Keratinocyte (primary cell): ENCODE measurements at regions not wholly inside any gene's neighbourhood (a gene's known extent, or its start where the extent isn't known, plus 50 kb on each side); places are given as distances from the start of the nearest gene placed in this dataset.
A peak's percentile ranks its signal among the peaks of the same experiment; 100 is the strongest.

ENCODE experiments used
- DNase-seq: peaks from one replicate; pipeline ENCODE4 v3.0.0-alpha.2; 2011; ENCODE audit warnings: low read depth, missing footprints, low spot score
- FAIRE-seq: peaks from 2 replicates; lab custom pipeline; 2011; peaks lifted over from hg19 to GRCh38; lab: Jason Lieb, UNC
- H2AFZ ChIP-seq: 2 replicates; pipeline ENCODE4 v1.6.0; 2012; ENCODE audit warnings: low read length, control low read depth, inconsistent platforms; ENCODE audit not compliant: control insufficient read depth
- H3K27ac ChIP-seq: 2 replicates; pipeline ENCODE4 v1.5.1; 2011; ENCODE audit warnings: low read length; ENCODE audit not compliant: control insufficient read depth, insufficient read depth
- H3K27me3 ChIP-seq: 3 replicates; pipeline ENCODE4 v1.6.0; 2011; ENCODE audit warnings: low read length; ENCODE audit not compliant: control insufficient read depth, insufficient read depth; ENCODE audit errors: extremely low read depth
- H3K36me3 ChIP-seq, 2 experiments: 2 replicates in 1 of 2; 3 replicates in 1 of 2; pipeline ENCODE4 v1.5.1; 2011; ENCODE audit warnings: low read length in 2 of 2, mild to moderate bottlenecking in 1 of 2; ENCODE audit not compliant: control insufficient read depth in 2 of 2, insufficient read depth in 2 of 2; ENCODE audit errors: extremely low read depth in 1 of 2
- H3K4me1 ChIP-seq: 3 replicates; pipeline ENCODE4 v1.5.1; 2011; ENCODE audit warnings: low read length; ENCODE audit not compliant: control insufficient read depth, insufficient read depth; ENCODE audit errors: extremely low read depth
- H3K4me2 ChIP-seq: 3 replicates; pipeline ENCODE4 v1.6.0; 2011; ENCODE audit warnings: low read depth, low read length; ENCODE audit not compliant: control insufficient read depth, insufficient read depth; ENCODE audit errors: extremely low read depth
- H3K4me3 ChIP-seq, 3 experiments: fragments of 200-600 bp in 1 of 3; sonication (generic) in 1 of 3; 2 replicates in 2 of 3; 3 replicates in 1 of 3; pipeline ENCODE4 v1.5.1; 2011 to 2016; ENCODE audit warnings: low read length in 3 of 3, mild to moderate bottlenecking in 3 of 3, control low read depth in 2 of 3, inconsistent platforms in 1 of 3, low read depth in 1 of 3, mixed read lengths in 1 of 3, mixed run types in 1 of 3, moderate library complexity in 1 of 3; ENCODE audit not compliant: control insufficient read depth in 2 of 3, insufficient read depth in 2 of 3; ENCODE audit errors: extremely low read depth in 1 of 3
- H3K79me2 ChIP-seq: 2 replicates; pipeline ENCODE4 v1.6.0; 2012; ENCODE audit warnings: low read length; ENCODE audit not compliant: control insufficient read depth, insufficient read depth
- H3K9ac ChIP-seq: 3 replicates; pipeline ENCODE4 v1.6.0; 2011; ENCODE audit warnings: low read length; ENCODE audit not compliant: control insufficient read depth, insufficient read depth; ENCODE audit errors: extremely low read depth
- H3K9me1 ChIP-seq: 3 replicates; pipeline ENCODE4 v1.6.0; 2011; ENCODE audit warnings: low read length; ENCODE audit not compliant: control insufficient read depth, insufficient read depth; ENCODE audit errors: extremely low read depth
- H3K9me3 ChIP-seq: 2 replicates; pipeline ENCODE4 v1.5.1; 2012; ENCODE audit warnings: low read depth, low read length; ENCODE audit not compliant: control insufficient read depth
- H4K20me1 ChIP-seq: 3 replicates; pipeline ENCODE4 v1.6.0; 2011; ENCODE audit warnings: low read length; ENCODE audit not compliant: control insufficient read depth, insufficient read depth; ENCODE audit errors: extremely low read depth
- CTCF ChIP-seq, 3 experiments: IDR thresholded peaks in 1 of 3; conservative IDR thresholded peaks in 1 of 3; optimal IDR thresholded peaks in 1 of 3; 2 replicates in 2 of 3; 3 replicates in 1 of 3; pipeline versions ENCODE3 to v1.5.1; 2011; ENCODE audit warnings: low read length in 3 of 3, mild to moderate bottlenecking in 3 of 3, moderate library complexity in 2 of 3, control low read depth in 1 of 3, inconsistent platforms in 1 of 3; ENCODE audit not compliant: insufficient read depth in 2 of 3; ENCODE audit errors: extremely low read depth in 1 of 3
- EZH2 ChIP-seq: IDR thresholded peaks from one replicate; pipeline ENCODE4 v1.6.1; 2012; ENCODE audit warnings: inconsistent platforms, mild to moderate bottlenecking, low read length, moderate library complexity
- dilution Hi-C: fragments of 300-500 bp; cut with MboI; formaldehyde crosslinking; loops from one replicate; pipeline ENCODE4 v1.7.0; 2020; ENCODE audit warnings: low sequenced_read_pairs; ENCODE audit not compliant: extremely low pct_ligation_motif_present

DNA sequence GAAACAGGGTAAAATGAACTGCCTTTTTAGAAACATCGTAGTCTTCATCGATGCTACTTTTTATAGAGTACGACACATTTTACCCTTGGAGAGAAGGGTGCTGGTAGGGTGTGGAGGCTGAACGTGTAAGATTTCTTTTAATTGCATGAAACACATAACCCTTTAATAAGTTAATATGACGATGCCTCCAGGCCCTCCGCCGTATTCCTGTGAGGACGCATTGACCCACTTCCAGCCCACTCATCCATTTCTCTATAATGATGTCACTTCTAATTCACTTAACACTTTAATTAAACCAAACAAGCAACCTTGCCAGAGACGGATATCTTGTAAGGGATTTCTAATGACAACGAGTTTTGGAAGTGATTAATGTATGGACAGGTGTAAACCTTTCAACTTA is 158.7 kb downstream of the IRX2 start:
- Histone ChIP-seq H3K9me1 (no peaks in the 10 kb centered on the region), H3K79me2 (no peaks in the 10 kb centered on the region), H3K9ac (no peak overlapping the region), H3K4me2 (no peak overlapping the region), H3K4me3 (no peak overlapping the region), H3K36me3 (no peaks in the 10 kb centered on the region), H3K4me1 (peaks cover 12% of the 10 kb centered on the region), H3K27me3 (peaks cover 32% of the 10 kb centered on the region), H3K9me3 (no peaks in the 10 kb centered on the region), H4K20me1 (no peaks in the 10 kb centered on the region), H2AFZ (no peak overlapping the region), H3K27ac (no peak overlapping the region)
- FAIRE-seq (no peak), DNase-seq (no peak)
- TF ChIP-seq CTCF (optimal IDR thresholded peaks at IDR 0.05 in 1 of 3, IDR thresholded peaks at IDR 0.05 in 1 of 3, conservative IDR thresholded peaks at IDR 0.05 in 1 of 3; ENCODE audit: extremely low read depth in 1 of 3, insufficient read depth in 2 of 3, low read length in 3 of 3) (no peak), EZH2 (no peak)
- dilution Hi-C loops: no loop called here

- Histone ChIP-seq H3K9me1 (no peaks in the 10 kb centered on the region), H3K27me3 (peaks cover 32% of the 10 kb centered on the region), H3K36me3 (no peaks in the 10 kb centered on the region), H3K4me1 (peaks cover 12% of the 10 kb centered on the region), H3K4me2 (peak overlapping the region; percentile 27), H3K9ac (no peak overlapping the region), H3K9me3 (no peaks in the 10 kb centered on the region), H3K4me3 (peak overlapping the region in 1 of 3 experiments; percentile 38), H3K27ac (no peak overlapping the region), H4K20me1 (no peaks in the 10 kb centered on the region), H2AFZ (no peak overlapping the region), H3K79me2 (no peaks in the 10 kb centered on the region)
- DNase-seq (peak; percentile 2), FAIRE-seq (peak; percentile 13)
- dilution Hi-C loops: no loop called here
- no peak for TF ChIP-seq EZH2
- TF ChIP-seq CTCF (optimal IDR thresholded peaks at IDR 0.05 in 1 of 3, IDR thresholded peaks at IDR 0.05 in 1 of 3, conservative IDR thresholded peaks at IDR 0.05 in 1 of 3; ENCODE audit: extremely low read depth in 1 of 3, insufficient read depth in 2 of 3, low read length in 3 of 3): no peak
Observed at GRCh38 chr5:2591777-2592453, 159.6 kb downstream of the IRX2 start.
